Memory B cell (primary cell): ENCODE measurements at regions not wholly inside any gene's neighbourhood (a gene's known extent, or its start where the extent isn't known, plus 50 kb on each side); places are given as distances from the start of the nearest gene placed in this dataset.
"Not testable (repeated sequence)": the region's sequence is repeated elsewhere in the genome, so short reads cannot be mapped to it uniquely, and the experiment has no call there.

Source experiments
- ATAC-seq: fragments of 150-1000 bp; cut with Tn5 transposase; 2 replicates; pipeline ENCODE4 v1.10.0; 2021; ENCODE audit warnings: low read depth, mild to moderate bottlenecking, moderate library complexity
- DNase-seq, 2 donors: peaks; one replicate each; pipeline ENCODE4 v3.0.0; 2022; ENCODE audit warnings: low spot score in 2 of 2
- H3K27ac Mint-ChIP-seq: one replicate; pipeline ENCODE4 v1.8.0; 2022; ENCODE audit warnings: mild to moderate bottlenecking, moderate library complexity, mixed read lengths
- H3K27me3 Mint-ChIP-seq: one replicate; pipeline ENCODE4 v1.8.0; 2022; ENCODE audit warnings: mixed read lengths
- H3K36me3 Mint-ChIP-seq: one replicate; pipeline ENCODE4 v1.8.0; 2022; ENCODE audit warnings: mild to moderate bottlenecking, mixed read lengths
- H3K4me1 Mint-ChIP-seq: one replicate; pipeline ENCODE4 v1.8.0; 2022; ENCODE audit warnings: mixed read lengths
- H3K4me3 Mint-ChIP-seq: one replicate; pipeline ENCODE4 v1.8.0; 2022; ENCODE audit warnings: mild to moderate bottlenecking, moderate library complexity, mixed read lengths
- H3K9me3 Mint-ChIP-seq: one replicate; pipeline ENCODE4 v1.8.0; 2022; ENCODE audit warnings: mixed read lengths

DNA sequence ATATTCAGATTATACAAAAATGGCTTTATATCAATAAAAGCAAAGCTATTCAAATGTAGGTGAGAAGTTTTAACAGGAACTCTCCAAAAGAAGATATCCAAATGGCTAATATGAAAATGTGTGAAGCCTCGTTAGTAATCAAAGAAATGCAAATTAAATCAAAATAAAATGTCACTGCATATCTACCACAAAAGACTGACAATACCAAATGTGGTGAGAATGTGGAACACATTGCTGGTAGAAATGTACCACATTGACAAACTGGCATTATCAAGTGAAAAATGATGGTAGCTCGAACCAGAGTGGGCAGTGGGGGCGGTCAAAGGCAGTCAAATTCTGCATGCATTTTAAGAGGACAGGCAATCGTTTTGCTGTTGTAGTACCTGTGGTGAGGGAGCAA lies 1012.7 kb downstream of the TDRD15 start:
- Mint-ChIP-seq H3K36me3 (no peaks in the 10 kb centered on the region), H3K27me3 (no peaks in the 10 kb centered on the region), H3K9me3 (peaks cover 9% of the 10 kb centered on the region), H3K4me1 (no peaks in the 10 kb centered on the region), H3K4me3 (no peak overlapping the region), H3K27ac (no peak overlapping the region)
- DNase-seq = no peak
- no peak for ATAC-seq

DNA sequence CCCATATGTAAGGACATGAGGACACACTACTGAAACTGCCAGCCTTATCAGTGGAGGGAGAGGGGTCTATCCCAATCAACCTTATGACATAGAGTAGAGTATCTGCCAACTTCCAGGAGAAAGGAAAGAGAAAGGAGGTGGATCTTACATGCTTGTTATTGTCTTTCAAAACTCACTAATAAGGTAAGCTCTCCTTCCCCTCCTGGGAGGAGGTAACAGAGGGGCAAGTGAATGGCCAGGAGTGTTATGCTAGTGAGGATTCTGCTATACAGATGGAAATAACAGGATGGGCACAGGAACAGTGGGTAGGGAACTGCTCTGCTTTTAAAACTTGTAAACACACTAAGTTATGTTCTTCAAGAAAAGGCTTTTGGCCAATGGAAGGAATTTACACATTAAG lies 1020.1 kb downstream of the TDRD15 start:
- Mint-ChIP-seq H3K9me3 (peaks cover 6% of the 10 kb centered on the region), H3K27me3 (no peaks in the 10 kb centered on the region), H3K27ac (no peak overlapping the region), H3K4me3 (no peak overlapping the region), H3K4me1 (no peaks in the 10 kb centered on the region), H3K36me3 (no peaks in the 10 kb centered on the region)
- no peak for DNase-seq
- no peak for ATAC-seq

DNA sequence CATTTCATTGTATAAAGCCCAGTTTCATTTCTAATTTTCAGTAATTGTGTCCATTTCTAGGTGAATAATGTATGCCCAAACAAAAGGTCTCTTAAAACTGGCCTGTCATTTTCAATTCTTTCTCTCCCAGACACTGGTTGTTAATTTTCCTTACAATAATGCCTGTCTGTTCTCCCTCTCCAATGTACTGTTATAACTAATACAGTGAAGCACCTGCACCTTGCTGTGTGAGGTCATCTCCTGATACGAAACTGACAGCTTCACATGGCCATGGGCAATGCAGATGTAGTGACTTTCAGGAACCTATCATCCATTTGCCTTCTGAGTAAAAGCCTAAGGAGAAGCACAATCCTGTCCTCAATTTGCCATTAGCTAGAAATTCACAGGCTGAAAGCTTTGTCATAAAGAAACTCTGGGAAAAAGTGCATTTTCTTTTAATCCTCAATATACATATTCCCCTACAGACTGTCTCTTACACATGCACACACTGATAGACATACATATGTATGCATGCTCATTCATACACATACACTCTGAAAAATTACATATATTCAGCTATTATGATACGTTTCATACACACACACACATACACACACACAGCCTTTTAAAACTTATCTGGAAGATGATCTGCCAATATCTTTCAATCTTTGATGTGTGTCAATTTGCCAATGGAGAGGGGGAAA lies 1030.3 kb downstream of the TDRD15 start:
- Mint-ChIP-seq H3K36me3 (no peaks in the 10 kb centered on the region), H3K9me3 (peaks cover 8% of the 10 kb centered on the region), H3K4me3 (no peak overlapping the region), H3K4me1 (no peaks in the 10 kb centered on the region), H3K27ac (no peak overlapping the region), H3K27me3 (no peaks in the 10 kb centered on the region)
- no peak for DNase-seq
- no peak for ATAC-seq

DNA sequence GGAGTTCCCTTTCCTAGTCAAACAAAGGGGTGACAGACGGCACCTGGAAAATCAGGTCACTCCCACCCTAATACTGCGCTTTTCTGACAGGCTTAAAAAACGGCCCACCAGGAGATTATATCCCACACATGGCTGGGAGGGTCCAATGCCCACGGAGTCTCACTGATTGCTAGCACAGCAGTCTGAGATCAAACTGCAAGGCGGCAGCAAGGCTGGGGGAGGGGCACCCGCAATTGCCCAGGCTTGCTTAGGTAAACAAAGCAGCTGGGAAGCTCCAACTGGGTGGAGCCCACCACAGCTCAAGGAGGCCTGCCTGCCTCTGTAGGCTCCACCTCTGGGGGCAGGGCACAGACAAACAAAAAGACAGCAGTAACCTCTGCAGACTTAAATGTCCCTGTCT lies 1032.9 kb downstream of the TDRD15 start:
- not testable (repeated sequence) for H3K36me3 Mint-ChIP-seq, H3K9me3 Mint-ChIP-seq, H3K4me1 Mint-ChIP-seq

DNA sequence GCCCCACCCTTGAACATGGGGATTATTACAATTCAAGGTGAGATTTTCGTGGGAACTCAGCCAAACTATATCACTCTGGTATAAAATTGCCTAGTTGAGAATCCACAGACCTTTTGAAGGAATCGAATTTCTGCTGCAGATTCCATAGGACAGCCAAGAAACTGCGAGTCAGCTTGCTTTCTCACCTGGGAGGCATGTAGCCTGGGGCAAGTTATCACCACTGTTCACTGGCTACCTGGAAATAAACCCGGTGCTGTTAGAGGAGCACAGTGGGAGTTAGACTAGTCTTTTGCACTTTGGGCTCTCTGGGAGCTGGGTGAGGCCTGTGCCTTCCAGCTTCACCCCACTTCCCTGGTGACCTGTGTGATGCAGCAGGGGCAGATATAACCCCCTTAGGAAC lies 1043.5 kb downstream of the TDRD15 start:
- H3K4me3 Mint-ChIP-seq = no peak overlapping the region
- no peaks in the 10 kb centered on the region for H3K27me3 Mint-ChIP-seq
- H3K27ac Mint-ChIP-seq = no peak overlapping the region
- no peaks in the 10 kb centered on the region for H3K4me1 Mint-ChIP-seq
- H3K9me3 Mint-ChIP-seq = peaks cover 15% of the 10 kb centered on the region
- DNase-seq = no peak
- no peaks in the 10 kb centered on the region for H3K36me3 Mint-ChIP-seq
- ATAC-seq = no peak

More for the DNA sequence above, 1032.9 kb downstream of the TDRD15 start:
- H3K4me3 Mint-ChIP-seq, DNase-seq, H3K27ac Mint-ChIP-seq, H3K27me3 Mint-ChIP-seq, ATAC-seq: not testable (repeated sequence)

DNA sequence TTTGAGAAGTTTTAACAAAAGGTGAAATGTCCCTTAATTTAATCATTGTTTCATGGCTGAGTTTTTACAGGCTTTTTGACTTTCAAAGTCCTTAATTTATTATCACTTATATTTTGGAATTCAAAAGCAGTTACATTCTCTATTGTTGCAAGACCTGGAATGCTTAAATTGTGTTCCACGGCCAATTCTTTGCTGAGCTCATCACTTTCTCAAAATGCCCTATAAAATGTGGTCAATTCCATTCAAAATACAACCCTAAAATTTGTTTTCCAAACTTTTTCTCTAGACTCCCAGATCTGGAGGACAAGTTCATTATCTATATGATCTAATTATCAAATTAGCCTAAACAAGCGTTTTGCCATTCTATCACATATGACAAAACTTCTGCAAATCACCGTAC lies 1051.2 kb downstream of the TDRD15 start:
- Mint-ChIP-seq H3K36me3 (no peaks in the 10 kb centered on the region), H3K27me3 (no peaks in the 10 kb centered on the region), H3K4me1 (no peaks in the 10 kb centered on the region), H3K9me3 (peaks cover 5% of the 10 kb centered on the region), H3K27ac (no peak overlapping the region), H3K4me3 (no peak overlapping the region)
- DNase-seq (no peak), ATAC-seq (no peak)

DNA sequence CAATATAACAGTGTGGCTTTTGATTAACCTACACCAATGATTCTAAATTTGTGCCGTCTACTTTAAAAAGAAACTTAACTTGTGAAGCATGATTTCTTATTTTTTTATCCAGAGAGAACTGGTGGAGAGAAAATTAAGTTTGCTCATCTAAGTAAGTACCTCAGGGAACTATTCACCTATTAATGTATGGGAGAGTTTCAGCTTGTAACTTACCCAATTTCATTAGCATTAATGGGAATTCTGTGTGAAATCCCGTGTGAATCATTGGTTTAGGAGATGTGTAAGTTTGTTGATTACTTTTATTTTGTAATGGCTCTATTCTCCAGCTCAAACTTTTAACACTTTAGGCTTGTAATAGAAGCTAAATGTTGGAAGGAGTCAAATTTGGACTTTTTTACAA lies 1061.5 kb downstream of the TDRD15 start:
- H3K4me3 Mint-ChIP-seq = no peak overlapping the region
- H3K9me3 Mint-ChIP-seq = peaks cover 2% of the 10 kb centered on the region
- H3K36me3 Mint-ChIP-seq = no peaks in the 10 kb centered on the region

DNA sequence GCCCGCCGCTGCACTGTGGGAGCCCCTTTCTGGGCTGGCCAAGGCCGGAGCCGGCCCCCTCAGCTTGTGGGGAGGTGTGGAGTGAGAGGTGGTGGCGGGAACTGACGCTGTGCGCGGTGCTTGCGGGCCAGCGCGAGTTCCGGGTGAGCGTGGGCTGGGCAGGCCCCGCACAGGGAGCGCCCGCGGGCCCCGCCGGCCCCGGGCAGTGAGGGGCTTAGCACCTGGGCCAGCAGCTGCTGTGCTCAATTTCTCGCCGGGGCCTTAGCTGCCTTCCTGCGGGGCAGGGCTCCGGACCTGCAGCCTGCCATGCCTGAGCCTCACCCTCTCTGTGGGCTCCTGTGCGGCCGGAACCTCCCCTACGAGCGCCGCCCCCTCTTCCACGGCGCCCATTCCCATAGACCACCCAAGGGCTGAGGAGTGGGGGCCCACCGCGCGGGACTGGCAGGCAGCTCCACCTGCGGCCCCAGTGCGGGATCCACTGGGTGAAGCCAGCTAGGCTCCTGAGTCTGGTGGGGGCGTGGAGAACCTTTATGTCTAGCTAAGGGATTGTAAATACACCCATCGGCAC lies 1062.6 kb downstream of the TDRD15 start:
- not testable (repeated sequence) for H3K27me3 Mint-ChIP-seq, H3K36me3 Mint-ChIP-seq, DNase-seq, H3K4me1 Mint-ChIP-seq, ATAC-seq, H3K4me3 Mint-ChIP-seq, H3K9me3 Mint-ChIP-seq, H3K27ac Mint-ChIP-seq

More for the DNA sequence above, 1061.5 kb downstream of the TDRD15 start:
- H3K27ac Mint-ChIP-seq = no peak overlapping the region
- DNase-seq (no peak), ATAC-seq (no peak)
- no peaks in the 10 kb centered on the region for H3K4me1 Mint-ChIP-seq
- no peaks in the 10 kb centered on the region for H3K27me3 Mint-ChIP-seq

DNA sequence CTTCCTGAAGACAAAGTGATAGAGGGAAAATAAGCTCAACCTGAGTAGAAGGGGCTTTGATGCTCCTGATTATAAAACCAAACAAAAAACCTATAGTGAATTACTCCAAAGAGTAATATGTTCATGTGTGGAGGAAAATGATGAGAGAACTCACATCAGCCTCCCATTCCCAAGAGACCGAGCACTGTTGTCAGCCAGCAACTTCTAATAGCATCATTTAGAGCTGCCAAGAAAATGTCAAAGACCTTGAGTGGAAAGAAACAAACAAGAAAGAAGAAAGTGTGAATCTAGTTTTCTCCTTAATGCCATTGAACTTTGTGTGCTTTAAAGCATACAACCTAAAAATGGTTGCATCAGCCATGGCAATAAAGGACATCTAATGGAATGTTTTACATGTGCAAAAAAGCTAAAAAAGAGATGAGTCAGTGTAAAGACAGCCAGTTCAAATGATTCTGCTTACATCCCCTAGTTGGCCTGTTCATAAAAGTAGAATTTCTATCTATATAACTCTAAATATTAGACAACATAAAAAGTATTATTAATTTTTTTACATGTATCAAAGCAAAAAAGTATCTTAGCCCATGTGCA lies 1066.2 kb downstream of the TDRD15 start:
- Mint-ChIP-seq H3K9me3 (no peaks in the 10 kb centered on the region), H3K4me3 (no peak overlapping the region), H3K4me1 (no peaks in the 10 kb centered on the region), H3K27me3 (no peaks in the 10 kb centered on the region), H3K36me3 (no peaks in the 10 kb centered on the region), H3K27ac (no peak overlapping the region)
- DNase-seq = no peak
- no peak for ATAC-seq

DNA sequence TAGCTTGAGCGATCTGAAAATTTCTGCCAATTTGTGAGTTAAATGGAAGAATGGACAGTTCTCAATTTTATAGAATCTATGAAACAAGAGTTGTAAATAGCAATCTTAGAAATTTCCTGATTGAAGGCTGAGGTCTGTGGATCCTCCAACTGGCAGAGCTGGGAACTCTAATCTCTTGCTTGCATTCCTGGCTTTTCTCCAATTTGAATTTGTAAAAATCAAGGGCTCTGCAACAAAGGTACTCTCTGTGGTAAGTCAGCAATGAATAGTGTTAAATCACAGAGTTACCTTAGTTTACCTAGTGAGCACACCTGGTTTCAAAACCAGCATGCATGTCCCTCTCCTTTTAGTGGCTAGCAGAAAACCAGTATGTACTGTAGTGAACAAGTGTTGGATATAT lies 1070.5 kb downstream of the TDRD15 start:
- ATAC-seq (no peak), DNase-seq (no peak)
- Mint-ChIP-seq H3K4me1 (no peaks in the 10 kb centered on the region), H3K27me3 (no peaks in the 10 kb centered on the region), H3K4me3 (no peak overlapping the region), H3K36me3 (no peaks in the 10 kb centered on the region), H3K27ac (no peak overlapping the region), H3K9me3 (peaks cover 1% of the 10 kb centered on the region)

DNA sequence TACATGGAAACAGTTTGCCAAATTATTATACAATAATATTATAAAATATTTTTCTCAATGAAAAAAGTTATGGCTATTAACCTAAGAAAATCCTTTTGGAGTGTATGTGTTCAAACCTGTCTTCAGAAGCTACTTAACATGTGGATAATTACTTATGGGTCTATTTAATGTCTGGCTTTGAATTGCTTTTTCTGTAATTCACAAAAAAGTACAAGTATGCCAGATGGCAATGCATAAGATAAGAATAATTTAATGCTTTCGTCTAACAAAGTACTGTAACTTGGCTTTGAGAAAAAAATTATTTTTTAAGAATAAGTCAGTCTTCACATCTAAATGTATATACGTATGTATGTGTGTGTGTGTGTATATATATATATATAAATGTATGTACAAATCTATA lies 1073.0 kb downstream of the TDRD15 start:
- no peaks in the 10 kb centered on the region for H3K36me3 Mint-ChIP-seq
- no peak overlapping the region for H3K27ac Mint-ChIP-seq
- H3K4me1 Mint-ChIP-seq = no peaks in the 10 kb centered on the region
- no peak for ATAC-seq
- H3K4me3 Mint-ChIP-seq = no peak overlapping the region
- H3K27me3 Mint-ChIP-seq = no peaks in the 10 kb centered on the region
- H3K9me3 Mint-ChIP-seq = peaks cover 1% of the 10 kb centered on the region
- DNase-seq = no peak

DNA sequence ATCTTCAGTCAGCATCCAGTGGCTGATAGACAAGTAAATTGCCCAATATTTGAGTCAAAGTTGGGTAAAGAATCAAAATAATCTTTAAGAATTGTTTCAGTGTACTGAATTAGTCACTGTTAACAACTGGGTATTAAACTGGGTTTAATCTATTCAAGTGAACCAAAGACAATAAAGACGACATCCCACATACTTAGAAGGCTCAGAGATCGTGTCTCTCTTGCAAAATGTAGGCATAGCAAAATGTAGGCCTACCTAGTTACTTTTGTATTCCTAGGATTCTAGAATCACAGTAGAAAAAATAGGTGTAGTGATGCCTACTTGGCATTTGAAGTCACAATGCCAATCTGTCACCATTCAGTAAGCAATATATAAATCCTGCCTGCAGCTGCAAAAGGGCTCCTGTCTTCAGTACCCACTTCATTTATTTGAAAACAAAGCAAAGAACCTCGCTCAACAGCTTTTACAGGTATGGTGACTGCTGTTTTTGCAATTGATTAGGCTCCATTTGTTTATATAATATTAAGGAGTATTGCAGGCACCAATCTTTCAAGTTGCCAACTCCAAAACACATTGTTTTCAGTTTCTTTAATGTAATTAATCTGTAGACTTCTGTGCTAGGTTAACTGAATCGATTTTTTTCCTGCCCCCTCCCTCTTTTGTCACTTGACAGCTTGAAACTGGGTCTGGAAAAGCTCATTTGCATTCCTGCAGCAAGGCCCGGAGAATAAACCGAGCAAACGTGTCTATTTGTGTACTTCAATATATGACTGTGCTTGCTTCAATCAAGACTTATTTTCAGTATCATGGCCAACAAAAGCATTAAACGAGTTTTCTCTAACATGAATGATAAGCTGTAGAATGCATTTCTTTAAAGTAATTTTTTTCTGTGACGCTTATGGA lies 1074.9 kb downstream of the TDRD15 start:
- ATAC-seq (no peak), DNase-seq (no peak)
- Mint-ChIP-seq H3K36me3 (no peaks in the 10 kb centered on the region), H3K9me3 (peaks cover 1% of the 10 kb centered on the region), H3K27ac (no peak overlapping the region), H3K4me3 (no peak overlapping the region), H3K4me1 (no peaks in the 10 kb centered on the region), H3K27me3 (no peaks in the 10 kb centered on the region)

DNA sequence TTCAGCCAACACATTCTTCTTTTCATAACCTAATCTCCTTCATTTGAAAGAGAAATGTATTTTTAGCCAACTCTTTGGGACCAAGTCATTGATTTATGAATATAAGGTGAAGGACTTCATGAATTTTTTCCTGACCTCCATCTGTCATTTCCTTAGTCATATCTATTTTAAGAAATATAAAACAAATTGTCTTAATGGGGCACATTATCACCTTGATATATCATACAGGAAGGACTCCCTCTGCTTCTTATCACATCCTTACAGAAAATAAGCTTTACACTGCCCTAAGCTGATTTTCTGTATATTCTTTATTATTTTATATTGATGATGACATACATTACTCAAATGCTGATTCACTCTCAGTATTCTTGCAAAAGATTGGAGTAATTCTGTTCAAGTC lies 1076.2 kb downstream of the TDRD15 start:
- no peak overlapping the region for H3K4me3 Mint-ChIP-seq
- H3K36me3 Mint-ChIP-seq = no peaks in the 10 kb centered on the region
- no peak for DNase-seq
- ATAC-seq = no peak
- no peak overlapping the region for H3K27ac Mint-ChIP-seq
- H3K9me3 Mint-ChIP-seq = peaks cover 3% of the 10 kb centered on the region
- H3K4me1 Mint-ChIP-seq = no peaks in the 10 kb centered on the region
- no peaks in the 10 kb centered on the region for H3K27me3 Mint-ChIP-seq

DNA sequence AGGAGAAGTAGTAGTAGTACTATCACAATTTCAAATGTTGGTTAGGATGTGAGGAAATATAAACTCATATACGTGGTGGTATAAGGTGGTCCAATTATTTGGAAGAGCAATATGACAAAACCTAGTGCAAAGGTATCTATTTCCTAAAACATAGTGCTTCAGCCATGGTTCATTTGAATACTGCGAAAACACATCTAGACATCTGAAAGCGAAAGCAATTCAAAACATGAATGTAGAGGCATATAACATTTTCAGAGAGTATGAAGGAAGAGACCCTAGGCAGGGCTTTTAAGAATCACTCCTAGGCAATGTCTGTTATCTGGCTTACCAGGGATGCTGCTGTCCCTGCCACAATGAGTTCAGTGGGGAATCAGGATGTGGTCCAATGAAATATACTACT lies 1085.8 kb downstream of the TDRD15 start:
- no peaks in the 10 kb centered on the region for H3K27me3 Mint-ChIP-seq
- ATAC-seq = no peak
- H3K9me3 Mint-ChIP-seq = peaks cover 4% of the 10 kb centered on the region
- no peaks in the 10 kb centered on the region for H3K36me3 Mint-ChIP-seq
- H3K4me3 Mint-ChIP-seq = no peak overlapping the region
- H3K4me1 Mint-ChIP-seq = no peaks in the 10 kb centered on the region
- H3K27ac Mint-ChIP-seq = no peak overlapping the region
- DNase-seq = no peak
